GM12864 (cell line): ENCODE measurements at regions not wholly inside any gene's neighbourhood (a gene's known extent, or its start where the extent isn't known, plus 50 kb on each side); places are given as distances from the start of the nearest gene placed in this dataset.

ENCODE experiments used
- DNase-seq: peaks from one replicate; pipeline ENCODE4 v3.0.0-alpha.2; 2011; ENCODE audit warnings: low read depth
- H3K4me3 ChIP-seq: 2 replicates; pipeline ENCODE4 v1.5.1; 2011; ENCODE audit warnings: mild to moderate bottlenecking, low read depth, low read length, control low read depth
- TF ChIP-seq, protein P1 (sequence below): IDR thresholded peaks from 2 replicates; pipeline ENCODE4 v1.5.1; 2011; ENCODE audit warnings: low read depth, mild to moderate bottlenecking, moderate library complexity, low read length, control low read depth, inconsistent platforms; ENCODE audit errors: missing control alignments

DNA sequence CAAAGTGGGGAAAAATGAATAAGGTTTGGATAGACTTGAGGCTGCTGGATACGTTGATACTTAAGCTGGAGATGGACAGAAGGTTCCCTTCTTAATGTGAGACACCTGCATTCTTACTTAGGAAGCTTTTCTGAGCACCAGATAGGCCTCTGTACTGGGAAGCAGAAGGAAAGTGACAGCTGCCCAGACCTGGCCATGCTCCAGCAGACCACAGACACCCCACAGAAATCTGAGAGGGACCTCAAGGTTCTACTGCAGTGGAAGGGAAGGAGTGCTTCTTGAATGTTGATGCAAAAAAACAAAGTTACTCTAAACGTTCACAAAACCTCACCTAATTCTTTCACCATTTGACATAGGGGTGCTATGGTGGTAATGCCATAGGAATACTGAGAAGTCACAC is 642.1 kb upstream of the ID2 start:
- no peak for DNase-seq
- no peak overlapping the region for H3K4me3 ChIP-seq
- TF ChIP-seq, protein P1, sequence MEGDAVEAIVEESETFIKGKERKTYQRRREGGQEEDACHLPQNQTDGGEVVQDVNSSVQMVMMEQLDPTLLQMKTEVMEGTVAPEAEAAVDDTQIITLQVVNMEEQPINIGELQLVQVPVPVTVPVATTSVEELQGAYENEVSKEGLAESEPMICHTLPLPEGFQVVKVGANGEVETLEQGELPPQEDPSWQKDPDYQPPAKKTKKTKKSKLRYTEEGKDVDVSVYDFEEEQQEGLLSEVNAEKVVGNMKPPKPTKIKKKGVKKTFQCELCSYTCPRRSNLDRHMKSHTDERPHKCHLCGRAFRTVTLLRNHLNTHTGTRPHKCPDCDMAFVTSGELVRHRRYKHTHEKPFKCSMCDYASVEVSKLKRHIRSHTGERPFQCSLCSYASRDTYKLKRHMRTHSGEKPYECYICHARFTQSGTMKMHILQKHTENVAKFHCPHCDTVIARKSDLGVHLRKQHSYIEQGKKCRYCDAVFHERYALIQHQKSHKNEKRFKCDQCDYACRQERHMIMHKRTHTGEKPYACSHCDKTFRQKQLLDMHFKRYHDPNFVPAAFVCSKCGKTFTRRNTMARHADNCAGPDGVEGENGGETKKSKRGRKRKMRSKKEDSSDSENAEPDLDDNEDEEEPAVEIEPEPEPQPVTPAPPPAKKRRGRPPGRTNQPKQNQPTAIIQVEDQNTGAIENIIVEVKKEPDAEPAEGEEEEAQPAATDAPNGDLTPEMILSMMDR, result no peak

DNA sequence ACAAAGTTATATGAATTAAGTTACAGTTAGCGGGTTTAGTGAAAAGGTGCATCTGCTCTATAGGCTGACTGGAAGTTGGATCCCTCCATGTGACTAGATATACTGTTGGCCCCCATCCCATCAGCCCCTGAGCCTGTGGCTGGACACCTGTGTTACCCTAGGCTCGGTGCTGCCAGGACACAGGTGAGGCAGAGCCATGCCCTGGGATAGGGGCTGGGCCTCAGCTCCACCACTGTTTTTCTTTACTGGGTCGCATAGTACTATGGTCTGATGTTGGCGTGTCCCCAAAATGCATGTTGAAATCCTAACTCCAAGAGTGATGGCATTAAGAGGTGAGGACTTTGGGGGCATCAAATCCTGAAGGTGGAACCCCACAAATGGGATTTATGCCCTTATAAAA is 638.6 kb upstream of the ID2 start:
- TF ChIP-seq, protein P1, result no peak
- H3K4me3 ChIP-seq, result no peak overlapping the region
- DNase-seq, result no peak

DNA sequence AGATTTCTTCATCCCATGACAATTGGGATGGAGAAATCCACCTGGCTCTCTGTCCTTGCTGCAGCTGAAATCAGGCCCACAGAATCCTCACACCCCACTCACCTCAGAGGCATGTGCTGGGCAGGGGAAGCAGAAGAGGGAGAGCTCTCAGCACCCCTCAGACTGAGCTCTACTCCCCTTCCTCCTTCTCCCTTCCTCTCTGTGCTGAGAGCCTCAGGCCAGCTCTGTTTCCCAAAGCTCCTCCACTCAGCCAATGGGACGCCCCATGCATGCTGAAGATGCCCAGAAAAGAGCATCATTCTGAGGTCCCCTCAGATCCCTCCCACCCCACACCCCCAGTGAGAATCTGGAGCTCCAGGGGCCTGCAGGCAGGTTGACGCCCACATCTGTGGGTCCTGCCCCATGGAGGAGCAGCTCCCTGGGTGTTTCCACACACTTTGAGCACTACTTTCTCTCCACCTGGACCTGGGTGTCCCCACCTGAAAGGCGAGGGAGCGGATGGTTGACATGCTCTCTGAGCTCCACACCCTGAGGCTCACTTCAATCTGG is 637.7 kb upstream of the ID2 start:
- TF ChIP-seq, protein P1, result no peak
- no peak overlapping the region for H3K4me3 ChIP-seq
- no peak for DNase-seq

DNA sequence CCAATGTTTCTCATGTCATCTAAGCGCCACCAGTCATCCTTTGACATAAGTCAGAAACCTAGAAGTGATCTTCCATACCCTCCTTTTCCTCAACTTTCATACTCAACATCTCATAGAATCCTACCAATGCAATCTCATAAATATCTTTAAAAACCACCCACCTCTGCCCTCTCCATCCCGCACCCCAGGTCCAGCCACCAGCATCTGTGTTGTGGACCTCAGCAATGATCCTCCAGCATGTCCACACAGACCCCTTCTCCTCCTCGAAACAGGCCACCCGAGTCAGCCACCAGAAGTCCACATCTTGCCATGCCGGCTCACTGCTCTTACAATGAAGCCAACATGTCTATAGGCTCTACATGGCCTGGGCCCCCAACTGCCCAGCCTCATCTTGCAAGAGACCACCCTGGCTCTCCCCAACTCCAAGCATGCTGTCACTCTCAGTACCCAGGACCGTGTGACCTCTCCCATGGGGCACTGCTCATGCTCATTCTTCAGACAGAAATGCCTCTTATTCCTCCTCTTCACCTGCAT is 636.7 kb upstream of the ID2 start:
- TF ChIP-seq, protein P1, result no peak
- no peak overlapping the region for H3K4me3 ChIP-seq
- no peak for DNase-seq

DNA sequence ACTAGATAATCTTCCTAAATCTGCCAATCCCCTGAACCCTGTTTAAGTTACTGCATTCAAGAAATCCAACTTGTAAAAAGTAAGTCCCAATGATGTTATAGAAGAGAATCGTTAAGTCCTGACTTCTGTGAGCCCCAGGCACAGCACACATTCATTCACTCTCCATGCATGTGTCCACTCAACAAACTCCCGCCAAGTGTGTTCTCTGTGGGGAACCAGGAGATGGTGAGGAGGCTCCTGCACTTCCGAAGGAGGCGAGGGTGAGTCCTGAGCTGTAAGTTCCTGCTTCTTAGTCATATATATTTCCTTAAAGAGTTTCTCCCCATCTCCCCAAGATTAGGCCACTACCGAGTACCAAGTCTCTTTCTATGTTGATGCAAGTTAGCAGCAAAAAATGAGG is 635.0 kb upstream of the ID2 start:
- no peak overlapping the region for H3K4me3 ChIP-seq
- TF ChIP-seq, protein P1, result no peak
- no peak for DNase-seq

DNA sequence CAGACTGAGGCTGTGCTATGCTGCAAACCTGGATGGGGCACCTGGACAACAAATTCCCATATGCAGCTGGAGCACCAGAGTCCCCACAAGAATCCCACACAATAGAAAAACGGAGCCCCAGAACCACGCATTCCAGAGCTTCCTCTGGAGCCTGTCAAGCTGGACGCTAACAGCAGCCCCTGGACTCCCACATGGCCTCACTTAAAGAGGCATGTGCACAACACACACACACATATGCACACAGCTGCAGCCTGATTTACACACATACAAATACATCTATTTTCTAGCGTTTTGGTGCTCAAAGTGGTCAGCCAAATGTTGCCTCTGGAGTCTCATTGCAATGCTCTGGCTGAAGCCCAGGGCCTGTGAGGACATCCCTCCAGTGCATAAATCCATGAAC is 632.7 kb upstream of the ID2 start:
- TF ChIP-seq, protein P1, result no peak
- no peak overlapping the region for H3K4me3 ChIP-seq
- DNase-seq, result no peak
